Lower leg skin (tissue), 3 donors: ENCODE measurements at regions not wholly inside any gene's neighbourhood (a gene's known extent, or its start where the extent isn't known, plus 50 kb on each side); places are given as distances from the start of the nearest gene placed in this dataset.

Experiments used
- CTCF ChIP-seq, 3 donors: fragments of 450-650 bp; IDR thresholded peaks; one replicate each; pipeline ENCODE4 v1.5.1; 2016; ENCODE audit warnings: antibody characterized with exemption in 3 of 3, mild to moderate bottlenecking in 3 of 3, moderate library complexity in 2 of 3
- POLR2A ChIP-seq, 2 donors: fragments of 450-650 bp; IDR thresholded peaks; one replicate each; pipeline ENCODE4 v1.6.1; 2016 to 2017; ENCODE audit warnings: antibody characterized with exemption in 2 of 2, mild to moderate bottlenecking in 1 of 2, moderate library complexity in 1 of 2

GRCh38 chr10:77727481-77727880 lies 89.9 kb upstream of the KCNMA1 start:
- no peak for TF ChIP-seq POLR2A (IDR thresholded peaks at IDR 0.05)
- no peak for TF ChIP-seq CTCF (IDR thresholded peaks at IDR 0.05)
